ENCODE measurements at regions not wholly inside any gene's neighbourhood (a gene's known extent, or its start where the extent isn't known, plus 50 kb on each side); places are given as distances from the start of the nearest gene placed in this dataset.

GRCh38 chr3:163261056-163261455, 1764.4 kb downstream of the OTOL1 start:
- H3K9me1 ChIP-seq (replicated peaks; ENCODE audit: control insufficient read depth, extremely low read depth, insufficient read depth, low read length), result no peaks in the 10 kb centered on the region
- dilution Hi-C loops (cut with MboI; ENCODE audit: extremely low pct_ligation_motif_present, low sequenced_read_pairs), result no loop called here
- ChIA-PET POLR2A (no interaction called here), CTCF (no interaction called here)
- H3K9me3 ChIP-seq (replicated peaks; ENCODE audit: control insufficient read depth, insufficient read depth, low read length), result peaks cover 4% of the 10 kb centered on the region
- TF ChIP-seq POLR2A (IDR thresholded peaks at IDR 0.05; ENCODE audit: low read depth, low read length), result no peak
- H3K79me2 ChIP-seq (ENCODE audit: control insufficient read depth, insufficient read depth, low read length), result no peaks in the 10 kb centered on the region
- no peak overlapping the region for H3K4me2 ChIP-seq (ENCODE audit: insufficient read depth, low read length)
- no peak for DNase-seq (ENCODE audit: low read depth, low spot score)
- no peaks in the 10 kb centered on the region for H3K4me1 ChIP-seq (ENCODE audit: control insufficient read depth, extremely low read depth, insufficient read depth, low read length)
- H3K36me3 ChIP-seq (ENCODE audit: control insufficient read depth in 2 of 2, extremely low read depth in 1 of 2, insufficient read depth in 2 of 2, low read length in 2 of 2), result no peaks in the 10 kb centered on the region
- no peak overlapping the region for H3K9ac ChIP-seq (replicated peaks; ENCODE audit: extremely low read depth, insufficient read depth, low read length)
- H3K27me3 ChIP-seq (ENCODE audit: control insufficient read depth in 2 of 2, insufficient read depth in 2 of 2, low read length in 2 of 2), result no peaks in the 10 kb centered on the region
- H4K20me1 ChIP-seq (replicated peaks; ENCODE audit: control insufficient read depth, extremely low read depth, insufficient read depth, low read length), result no peaks in the 10 kb centered on the region
- intact Hi-C loops (cut with micrococcal nuclease), result no loop called here
- no peak overlapping the region for H3K27ac ChIP-seq (ENCODE audit: insufficient read depth, low read depth, low read length)
- no peak overlapping the region for H3K4me3 ChIP-seq (replicated peaks in 1 of 3; ENCODE audit: insufficient read depth in 1 of 3, low read depth in 1 of 3, low read length in 3 of 3)
- FAIRE-seq, result no peak
- no peak overlapping the region for H2AFZ ChIP-seq (ENCODE audit: low read depth, low read length)
- no TSS peak for BruUV-seq (replicated peaks)

- dilution Hi-C loops (cut with MboI; ENCODE audit: extremely low pct_ligation_motif_present, low sequenced_read_pairs), result no loop called here
- no peaks in the 10 kb centered on the region for H3K79me2 ChIP-seq (ENCODE audit: control insufficient read depth, insufficient read depth, low read length)
- no peaks in the 10 kb centered on the region for H3K4me1 ChIP-seq (ENCODE audit: control insufficient read depth, extremely low read depth, insufficient read depth, low read length)
- TF ChIP-seq POLR2AphosphoS5 (IDR thresholded peaks at IDR 0.05; ENCODE audit: insufficient read depth, low read depth, low read length) (no peak), GATA2 (IDR thresholded peaks at IDR 0.05; ENCODE audit: insufficient read depth, insufficient read length, low read depth, low read length) (no peak), MAX (IDR thresholded peaks at IDR 0.05; ENCODE audit: insufficient read depth, insufficient read length) (no peak), POLR2A (IDR thresholded peaks at IDR 0.05; ENCODE audit: low read depth, low read length) (no peak), FOS (IDR thresholded peaks at IDR 0.05; ENCODE audit: borderline replicate concordance, insufficient read depth, low read length) (no peak), CTCF (IDR thresholded peaks at IDR 0.05; ENCODE audit: extremely low read depth in 1 of 2, insufficient read depth in 1 of 2, low read depth in 1 of 2, low read length in 2 of 2) (no peak), EZH2 (IDR thresholded peaks at IDR 0.05; ENCODE audit: borderline replicate concordance, low read depth, low read length, severe bottlenecking) (no peak), JUN (IDR thresholded peaks at IDR 0.05; ENCODE audit: borderline replicate concordance, insufficient read depth, insufficient read length, low read depth) (no peak)
- no TSS peak for BruUV-seq (replicated peaks)
- H3K4me3 ChIP-seq (replicated peaks in 1 of 3; ENCODE audit: insufficient read depth in 1 of 3, low read depth in 1 of 3, low read length in 3 of 3), result no peak overlapping the region
- no peak overlapping the region for H3K9ac ChIP-seq (replicated peaks; ENCODE audit: extremely low read depth, insufficient read depth, low read length)
- intact Hi-C loops (cut with micrococcal nuclease), result no loop called here
- H3K27me3 ChIP-seq (ENCODE audit: control insufficient read depth in 2 of 2, insufficient read depth in 2 of 2, low read length in 2 of 2), result no peaks in the 10 kb centered on the region
- ChIA-PET POLR2A (no interaction called here), CTCF (no interaction called here)
- no peak overlapping the region for H2AFZ ChIP-seq (ENCODE audit: low read depth, low read length)
- FAIRE-seq (no peak), DNase-seq (ENCODE audit: low read depth, low spot score) (no peak)
- H4K20me1 ChIP-seq (replicated peaks; ENCODE audit: control insufficient read depth, extremely low read depth, insufficient read depth, low read length), result no peaks in the 10 kb centered on the region
- H3K27ac ChIP-seq (ENCODE audit: insufficient read depth, low read depth, low read length), result no peak overlapping the region
- H3K9me1 ChIP-seq (replicated peaks; ENCODE audit: control insufficient read depth, extremely low read depth, insufficient read depth, low read length), result no peaks in the 10 kb centered on the region
- H3K9me3 ChIP-seq (replicated peaks; ENCODE audit: control insufficient read depth, insufficient read depth, low read length), result peaks cover 3% of the 10 kb centered on the region
- H3K36me3 ChIP-seq (ENCODE audit: control insufficient read depth in 2 of 2, extremely low read depth in 1 of 2, insufficient read depth in 2 of 2, low read length in 2 of 2), result no peaks in the 10 kb centered on the region
- no peak overlapping the region for H3K4me2 ChIP-seq (ENCODE audit: insufficient read depth, low read length)
Observed at GRCh38 chr3:163218336-163218735, 1721.7 kb downstream of the OTOL1 start.

All from endothelial cell of umbilical vein (primary cell).